ENCODE measurements at regions not wholly inside any gene's neighbourhood (a gene's known extent, or its start where the extent isn't known, plus 50 kb on each side); places are given as distances from the start of the nearest gene placed in this dataset.

DNA sequence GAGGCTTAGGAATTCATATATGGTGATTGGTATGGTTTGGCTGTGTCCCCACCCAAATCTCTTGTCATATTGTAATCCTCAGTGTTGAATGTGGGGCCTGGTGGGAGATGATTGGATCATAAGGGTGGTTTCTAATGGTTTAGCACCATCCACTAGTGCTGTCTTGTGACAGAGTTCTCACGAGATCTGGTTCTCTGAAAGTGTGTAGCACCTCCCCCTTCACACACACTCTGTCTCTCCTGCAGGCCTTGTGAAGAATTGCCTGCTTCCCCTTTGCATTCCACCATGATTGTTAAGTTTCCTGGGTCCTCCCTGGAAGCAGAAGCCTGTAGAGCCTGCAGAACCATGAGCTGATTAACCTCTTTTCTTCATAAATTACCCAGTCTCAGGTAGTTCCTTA, 135.8 kb upstream of the FAT1 start:
- TF ChIP-seq, protein P1, sequence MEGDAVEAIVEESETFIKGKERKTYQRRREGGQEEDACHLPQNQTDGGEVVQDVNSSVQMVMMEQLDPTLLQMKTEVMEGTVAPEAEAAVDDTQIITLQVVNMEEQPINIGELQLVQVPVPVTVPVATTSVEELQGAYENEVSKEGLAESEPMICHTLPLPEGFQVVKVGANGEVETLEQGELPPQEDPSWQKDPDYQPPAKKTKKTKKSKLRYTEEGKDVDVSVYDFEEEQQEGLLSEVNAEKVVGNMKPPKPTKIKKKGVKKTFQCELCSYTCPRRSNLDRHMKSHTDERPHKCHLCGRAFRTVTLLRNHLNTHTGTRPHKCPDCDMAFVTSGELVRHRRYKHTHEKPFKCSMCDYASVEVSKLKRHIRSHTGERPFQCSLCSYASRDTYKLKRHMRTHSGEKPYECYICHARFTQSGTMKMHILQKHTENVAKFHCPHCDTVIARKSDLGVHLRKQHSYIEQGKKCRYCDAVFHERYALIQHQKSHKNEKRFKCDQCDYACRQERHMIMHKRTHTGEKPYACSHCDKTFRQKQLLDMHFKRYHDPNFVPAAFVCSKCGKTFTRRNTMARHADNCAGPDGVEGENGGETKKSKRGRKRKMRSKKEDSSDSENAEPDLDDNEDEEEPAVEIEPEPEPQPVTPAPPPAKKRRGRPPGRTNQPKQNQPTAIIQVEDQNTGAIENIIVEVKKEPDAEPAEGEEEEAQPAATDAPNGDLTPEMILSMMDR (IDR thresholded peaks at IDR 0.05; ENCODE audit: control extremely low read depth in 1 of 3, insufficient read depth in 1 of 3, low read depth in 1 of 3, low read length in 3 of 3): peak in 1 of 3 experiments; percentile 5; a peak in 1 of 4 replicates
- TF ChIP-seq CTBP2 (IDR thresholded peaks at IDR 0.05; ENCODE audit: borderline replicate concordance, insufficient read depth, insufficient read length, low read length) (no peak), SIN3A (conservative IDR thresholded peaks at IDR 0.05 in 1 of 2, IDR thresholded peaks at IDR 0.05 in 1 of 2; ENCODE audit: low read depth in 1 of 2, low read length in 2 of 2) (no peak), EP300 (IDR thresholded peaks at IDR 0.05; ENCODE audit: borderline replicate concordance in 1 of 2, low read depth in 2 of 2, low read length in 2 of 2) (no peak), POLR2A (IDR thresholded peaks at IDR 0.05; ENCODE audit: control extremely low read depth in 1 of 2, low read depth in 2 of 2, low read length in 2 of 2) (no peak)
- TF ChIP-seq, protein P2, sequence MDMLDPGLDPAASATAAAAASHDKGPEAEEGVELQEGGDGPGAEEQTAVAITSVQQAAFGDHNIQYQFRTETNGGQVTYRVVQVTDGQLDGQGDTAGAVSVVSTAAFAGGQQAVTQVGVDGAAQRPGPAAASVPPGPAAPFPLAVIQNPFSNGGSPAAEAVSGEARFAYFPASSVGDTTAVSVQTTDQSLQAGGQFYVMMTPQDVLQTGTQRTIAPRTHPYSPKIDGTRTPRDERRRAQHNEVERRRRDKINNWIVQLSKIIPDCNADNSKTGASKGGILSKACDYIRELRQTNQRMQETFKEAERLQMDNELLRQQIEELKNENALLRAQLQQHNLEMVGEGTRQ (IDR thresholded peaks at IDR 0.05; ENCODE audit: low read length): no peak

All from H1 (cell line).